OCI-LY1 (cell line): ENCODE measurements at regions not wholly inside any gene's neighbourhood (a gene's known extent, or its start where the extent isn't known, plus 50 kb on each side); places are given as distances from the start of the nearest gene placed in this dataset.

Experiments used
- H2AFZ ChIP-seq: fragments of 200-600 bp; sonication (generic), shearing (Covaris generic); 2 replicates; pipeline ENCODE4 v1.6.0; 2014; ENCODE audit warnings: antibody characterized with exemption, mild to moderate bottlenecking, low read length
- H3F3A ChIP-seq: fragments of 200-600 bp; sonication (generic), shearing (Covaris generic); 2 replicates; pipeline ENCODE4 v1.6.0; 2014; ENCODE audit warnings: mild to moderate bottlenecking, antibody characterized with exemption, low read length, moderate library complexity; ENCODE audit not compliant: insufficient read depth
- H3K27ac ChIP-seq: fragments of 200-600 bp; sonication (generic); 2 replicates; pipeline ENCODE4 v1.5.1; 2014; ENCODE audit warnings: low read length, mixed run types, mild to moderate bottlenecking, low read depth; ENCODE audit not compliant: poor library complexity, severe bottlenecking
- H3K27me3 ChIP-seq: fragments of 200-600 bp; sonication (generic); 2 replicates; pipeline ENCODE4 v1.6.0; 2014; ENCODE audit warnings: antibody characterized with exemption, mild to moderate bottlenecking, low read length, moderate library complexity; ENCODE audit not compliant: insufficient read depth
- H3K36me3 ChIP-seq: fragments of 200-600 bp; sonication (generic); 2 replicates; pipeline ENCODE4 v1.6.1; 2014; ENCODE audit warnings: mild to moderate bottlenecking, antibody characterized with exemption, low read length, moderate library complexity, mixed read lengths; ENCODE audit not compliant: insufficient read depth
- H3K4me1 ChIP-seq: fragments of 200-600 bp; sonication (generic); 2 replicates; pipeline ENCODE4 v1.5.1; 2014; ENCODE audit warnings: mild to moderate bottlenecking, low read length, moderate library complexity; ENCODE audit not compliant: insufficient read depth, severe bottlenecking
- H3K4me2 ChIP-seq: fragments of 200-600 bp; sonication (generic), shearing (Covaris generic); 2 replicates; pipeline ENCODE4 v1.6.1; 2014; ENCODE audit warnings: low read length
- H3K4me3 ChIP-seq: fragments of 200-600 bp; sonication (generic); 2 replicates; pipeline ENCODE4 v1.5.1; 2014; ENCODE audit warnings: low read length, low read depth, mild to moderate bottlenecking, mixed read lengths; ENCODE audit not compliant: poor library complexity, severe bottlenecking
- H3K79me2 ChIP-seq: fragments of 200-600 bp; shearing (Covaris generic); 2 replicates; pipeline ENCODE4 v1.6.1; 2016; ENCODE audit warnings: mixed run types, low read length, mixed read lengths; ENCODE audit not compliant: insufficient read depth
- H3K9ac ChIP-seq: fragments of 200-600 bp; sonication (generic), shearing (Covaris generic); 2 replicates; pipeline ENCODE4 v1.6.1; 2014; ENCODE audit warnings: mild to moderate bottlenecking, low read length, mixed read lengths
- H3K9me2 ChIP-seq: fragments of 200-600 bp; sonication (generic), shearing (Covaris generic); 2 replicates; pipeline ENCODE4 v1.6.1; 2014; ENCODE audit warnings: low read depth, mild to moderate bottlenecking, low read length, mixed read lengths
- H3K9me3 ChIP-seq: fragments of 200-600 bp; shearing (Covaris generic); 2 replicates; pipeline ENCODE4 v1.6.1; 2014; ENCODE audit warnings: low read length, mixed read lengths
- H4K20me1 ChIP-seq: fragments of 200-600 bp; sonication (generic), shearing (Covaris generic); 2 replicates; pipeline ENCODE4 v1.6.0; 2016; ENCODE audit warnings: mild to moderate bottlenecking, low read length; ENCODE audit not compliant: insufficient read depth
- CTCF ChIP-seq: fragments of 200-600 bp; sonication (generic), shearing (Covaris generic); IDR thresholded peaks from 2 replicates; pipeline ENCODE4 v1.5.1; 2017; ENCODE audit warnings: mild to moderate bottlenecking, antibody characterized with exemption, low read length, moderate library complexity, mixed read lengths
- EZH2 ChIP-seq: fragments of 200-600 bp; sonication (generic), shearing (Covaris generic); IDR thresholded peaks from 2 replicates; pipeline ENCODE4 v1.8.0; 2017; ENCODE audit warnings: borderline replicate concordance, mixed run types, mild to moderate bottlenecking, antibody characterized with exemption, low read length, moderate library complexity, mixed read lengths

GRCh38 chr11:109991835-109992234 lies 101.4 kb upstream of the ZC3H12C start:
- Histone ChIP-seq H3K27me3 (no peaks in the 10 kb centered on the region), H3K4me1 (no peaks in the 10 kb centered on the region), H3K79me2 (no peaks in the 10 kb centered on the region), H3K4me2 (no peak overlapping the region), H3K4me3 (no peak overlapping the region), H3F3A (no peaks in the 10 kb centered on the region), H3K27ac (no peak overlapping the region), H2AFZ (no peak overlapping the region), H4K20me1 (no peaks in the 10 kb centered on the region), H3K9ac (no peak overlapping the region), H3K9me2 (no peaks in the 10 kb centered on the region), H3K36me3 (no peaks in the 10 kb centered on the region), H3K9me3 (no peaks in the 10 kb centered on the region)
- TF ChIP-seq CTCF: no peak
- TF ChIP-seq EZH2: no peak

GRCh38 chr11:109993786-109994185 lies 99.4 kb upstream of the ZC3H12C start:
- no peaks in the 10 kb centered on the region for H3K27me3 ChIP-seq
- no peak overlapping the region for H3K9ac ChIP-seq
- no peaks in the 10 kb centered on the region for H3K9me3 ChIP-seq
- no peaks in the 10 kb centered on the region for H3K79me2 ChIP-seq
- TF ChIP-seq CTCF: no peak
- no peak for TF ChIP-seq EZH2
- H3K4me1 ChIP-seq: no peaks in the 10 kb centered on the region
- H3K4me3 ChIP-seq: no peak overlapping the region
- no peaks in the 10 kb centered on the region for H3K36me3 ChIP-seq
- no peak overlapping the region for H3K4me2 ChIP-seq
- H3K27ac ChIP-seq: no peak overlapping the region
- no peaks in the 10 kb centered on the region for H4K20me1 ChIP-seq
- no peaks in the 10 kb centered on the region for H3F3A ChIP-seq
- H3K9me2 ChIP-seq: no peaks in the 10 kb centered on the region
- no peak overlapping the region for H2AFZ ChIP-seq

GRCh38 chr11:109994907-109995306 lies 98.3 kb upstream of the ZC3H12C start:
- H3K4me1 ChIP-seq: no peaks in the 10 kb centered on the region
- H3K4me3 ChIP-seq: no peak overlapping the region
- H3K36me3 ChIP-seq: no peaks in the 10 kb centered on the region
- no peaks in the 10 kb centered on the region for H3K9me3 ChIP-seq
- no peak overlapping the region for H3K4me2 ChIP-seq
- H3K9me2 ChIP-seq: no peaks in the 10 kb centered on the region
- H3K79me2 ChIP-seq: no peaks in the 10 kb centered on the region
- H4K20me1 ChIP-seq: no peaks in the 10 kb centered on the region
- H2AFZ ChIP-seq: no peak overlapping the region
- no peak overlapping the region for H3K27ac ChIP-seq
- H3F3A ChIP-seq: no peaks in the 10 kb centered on the region
- H3K27me3 ChIP-seq: peaks cover under 1% of the 10 kb centered on the region; the same call in 1 of the 2 replicates
- TF ChIP-seq CTCF (no peak), EZH2 (no peak)
- no peak overlapping the region for H3K9ac ChIP-seq
